Liver (tissue), 8 donors: ENCODE measurements at regions not wholly inside any gene's neighbourhood (a gene's known extent, or its start where the extent isn't known, plus 50 kb on each side); places are given as distances from the start of the nearest gene placed in this dataset.

Source experiments
- DNase-seq: peaks from one replicate; pipeline ENCODE4 v3.0.0-alpha.2; 2017; ENCODE audit warnings: low spot score
- H3K27ac ChIP-seq, 2 donors: one replicate each; pipeline ENCODE4 v1.7.0; 2013; ENCODE audit warnings: inconsistent platforms in 2 of 2, low read length in 2 of 2, control low read depth in 1 of 2, low read depth in 1 of 2, mild to moderate bottlenecking in 1 of 2
- H3K27me3 ChIP-seq, 4 donors: one replicate each; pipeline versions ENCODE4 v1.6.1 to v1.7.0; 2013; ENCODE audit warnings: low read length in 3 of 4, inconsistent platforms in 1 of 4, mild to moderate bottlenecking in 1 of 4, moderate library complexity in 1 of 4; ENCODE audit not compliant: control insufficient read depth in 4 of 4, insufficient read depth in 4 of 4
- H3K36me3 ChIP-seq, 4 donors: one replicate each; pipeline versions ENCODE4 v1.6.1 to v1.7.0; 2013; ENCODE audit warnings: low read length in 3 of 4, mild to moderate bottlenecking in 3 of 4, low read depth in 1 of 4, moderate library complexity in 1 of 4; ENCODE audit not compliant: control insufficient read depth in 4 of 4, insufficient read depth in 3 of 4
- H3K4me1 ChIP-seq, 4 donors: one replicate each; pipeline versions ENCODE4 v1.6.1 to v1.7.0; 2013; ENCODE audit warnings: low read length in 3 of 4, mild to moderate bottlenecking in 3 of 4, moderate library complexity in 1 of 4; ENCODE audit not compliant: control insufficient read depth in 4 of 4, insufficient read depth in 4 of 4
- H3K4me3 ChIP-seq, 3 donors: one replicate each; pipeline versions ENCODE4 v1.6.1 to v1.7.0; 2013; ENCODE audit warnings: low read length in 3 of 3, control low read depth in 1 of 3, low read depth in 1 of 3, mild to moderate bottlenecking in 1 of 3
- H3K9ac ChIP-seq, 2 donors: one replicate each; pipeline ENCODE4 v1.7.0; 2013; ENCODE audit warnings: low read length in 2 of 2, mild to moderate bottlenecking in 2 of 2, moderate library complexity in 2 of 2, control low read depth in 1 of 2, low read depth in 1 of 2
- H3K9me3 ChIP-seq, 4 donors: one replicate each; pipeline versions ENCODE4 v1.6.1 to v1.7.0; 2013; ENCODE audit warnings: low read length in 3 of 4; ENCODE audit not compliant: control insufficient read depth in 4 of 4
- ATF3 ChIP-seq: IDR thresholded peaks from 2 replicates; pipeline ENCODE4 v1.6.1; 2016; ENCODE audit warnings: antibody characterized with exemption
- CTCF ChIP-seq: fragments of 150-350 bp; IDR thresholded peaks from 2 replicates; pipeline ENCODE4 v1.5.1; 2017; ENCODE audit warnings: improper control_type of control experiment, low read depth, low read length; ENCODE audit not compliant: missing input control
- EGR1 ChIP-seq, 2 donors: IDR thresholded peaks; 2 replicates each; pipeline ENCODE4 v1.6.1; 2016 to 2018; ENCODE audit warnings: antibody characterized with exemption in 2 of 2, low read depth in 2 of 2
- FOXA1 ChIP-seq: IDR thresholded peaks from 2 replicates; pipeline ENCODE4 v1.6.1; 2016; ENCODE audit warnings: antibody characterized with exemption
- FOXA2 ChIP-seq: IDR thresholded peaks from 2 replicates; pipeline ENCODE4 v1.6.1; 2016; ENCODE audit warnings: antibody characterized with exemption
- GABPA ChIP-seq, 2 donors: IDR thresholded peaks in 1 of 2; conservative IDR thresholded peaks in 1 of 2; 2 replicates each; pipeline ENCODE4 v1.6.1; 2016; ENCODE audit warnings: antibody characterized with exemption in 2 of 2, mild to moderate bottlenecking in 1 of 2, moderate library complexity in 1 of 2
- HNF4A ChIP-seq, 2 donors: conservative IDR thresholded peaks; 2 replicates each; pipeline ENCODE4 v1.6.1; 2016; ENCODE audit warnings: antibody characterized with exemption in 2 of 2, mild to moderate bottlenecking in 2 of 2
- JUND ChIP-seq, 2 donors: IDR thresholded peaks; 2 replicates each; pipeline ENCODE4 v1.6.1; 2016; ENCODE audit warnings: antibody characterized with exemption in 2 of 2
- MAX ChIP-seq: IDR thresholded peaks from 2 replicates; pipeline ENCODE4 v1.6.1; 2016; ENCODE audit warnings: antibody characterized with exemption
- NR2F2 ChIP-seq: IDR thresholded peaks from 2 replicates; pipeline ENCODE4 v1.6.1; 2016; ENCODE audit warnings: antibody characterized with exemption
- RAD21 ChIP-seq, 2 donors: IDR thresholded peaks; 2 replicates each; pipeline ENCODE4 v1.6.1; 2016; ENCODE audit warnings: antibody characterized with exemption in 2 of 2, mild to moderate bottlenecking in 2 of 2
- REST ChIP-seq: IDR thresholded peaks from 2 replicates; pipeline ENCODE4 v1.6.1; 2016; ENCODE audit warnings: antibody characterized with exemption, mild to moderate bottlenecking
- RXRA ChIP-seq, 2 donors: IDR thresholded peaks; 2 replicates each; pipeline ENCODE4 v1.6.1; 2017 to 2018; ENCODE audit warnings: antibody characterized with exemption in 2 of 2, mild to moderate bottlenecking in 1 of 2
- SP1 ChIP-seq: IDR thresholded peaks from 2 replicates; pipeline ENCODE4 v1.6.1; 2018; ENCODE audit warnings: antibody characterized with exemption, mild to moderate bottlenecking
- TAF1 ChIP-seq: conservative IDR thresholded peaks from 2 replicates; pipeline ENCODE4 v1.6.1; 2016; ENCODE audit warnings: antibody characterized with exemption, mild to moderate bottlenecking
- YY1 ChIP-seq: IDR thresholded peaks from 2 replicates; pipeline ENCODE4 v1.6.1; 2016; ENCODE audit warnings: antibody characterized with exemption, mild to moderate bottlenecking
- ZBTB33 ChIP-seq: IDR thresholded peaks from 2 replicates; pipeline ENCODE4 v1.6.1; 2016; ENCODE audit warnings: antibody characterized with exemption
- WGBS: extraction: QIAGEN DNeasy Blood & Tissue Kit; methylation state at CpG from one replicate; pipeline ENCODE4 v1.1.7; 2013; 5-methylcytosine and 5-hydroxymethylcytosine counted together
- donor health status: healthy.
- donor health status: healthy.
- donor health status: healthy.
- donor health status: healthy.
- donor health status: healthy.

- TF ChIP-seq ATF3, result no peak
- no peak for TF ChIP-seq TAF1
- TF ChIP-seq RAD21 (IDR thresholded peaks at IDR 0.05), result no peak
- TF ChIP-seq HNF4A (conservative IDR thresholded peaks at IDR 0.05), result no peak
Measured at GRCh38 chr6:12575961-12576360, 140.6 kb upstream of the PHACTR1 start (continued).

GRCh38 chr6:12576389-12576788, 140.2 kb upstream of the PHACTR1 start:
- Histone ChIP-seq H3K27me3 (no peaks in the 10 kb centered on the region), H3K9ac (no peak overlapping the region), H3K9me3 (no peaks in the 10 kb centered on the region), H3K4me3 (no peak overlapping the region), H3K4me1 (no peaks in the 10 kb centered on the region), H3K36me3 (no peaks in the 10 kb centered on the region), H3K27ac (no peak overlapping the region)
- WGBS, result 100% methylated on average over 2 of the region's 2 CpGs
- DNase-seq, result no peak
- TF ChIP-seq HNF4A (conservative IDR thresholded peaks at IDR 0.05) (no peak), NR2F2 (no peak), SP1 (no peak), ZBTB33 (no peak), JUND (IDR thresholded peaks at IDR 0.05) (no peak)

- no peaks in the 10 kb centered on the region for H3K4me1 ChIP-seq
- TF ChIP-seq FOXA2 (no peak), ATF3 (no peak), RAD21 (IDR thresholded peaks at IDR 0.05) (no peak), EGR1 (IDR thresholded peaks at IDR 0.05; ENCODE audit: low read depth in 2 of 2) (no peak), TAF1 (no peak), GABPA (IDR thresholded peaks at IDR 0.05 in 1 of 2, conservative IDR thresholded peaks at IDR 0.05 in 1 of 2) (no peak), NR2F2 (no peak), YY1 (no peak), HNF4A (conservative IDR thresholded peaks at IDR 0.05) (no peak), CTCF (no peak), FOXA1 (no peak), MAX (no peak), ZBTB33 (no peak), REST (no peak), JUND (IDR thresholded peaks at IDR 0.05) (no peak), SP1 (no peak), RXRA (IDR thresholded peaks at IDR 0.05) (no peak)
- no peak overlapping the region for H3K9ac ChIP-seq
- no peaks in the 10 kb centered on the region for H3K36me3 ChIP-seq
- no peaks in the 10 kb centered on the region for H3K9me3 ChIP-seq
- DNase-seq, result no peak
- no peak overlapping the region for H3K4me3 ChIP-seq
- H3K27ac ChIP-seq, result no peak overlapping the region
- no peaks in the 10 kb centered on the region for H3K27me3 ChIP-seq
- WGBS, result 90% methylated on average over 8 of the region's 8 CpGs
Measured at GRCh38 chr6:12577124-12577850, 139.3 kb upstream of the PHACTR1 start.
